GM12873 (cell line): ENCODE measurements at regions not wholly inside any gene's neighbourhood (a gene's known extent, or its start where the extent isn't known, plus 50 kb on each side); places are given as distances from the start of the nearest gene placed in this dataset.

Experiments
- TF ChIP-seq, protein P1 (sequence below): IDR thresholded peaks from 2 replicates; pipeline ENCODE4 v1.5.1; 2012; ENCODE audit warnings: low read depth, mild to moderate bottlenecking, moderate library complexity, low read length, control low read depth; ENCODE audit not compliant: insufficient read depth; ENCODE audit errors: missing control alignments

DNA sequence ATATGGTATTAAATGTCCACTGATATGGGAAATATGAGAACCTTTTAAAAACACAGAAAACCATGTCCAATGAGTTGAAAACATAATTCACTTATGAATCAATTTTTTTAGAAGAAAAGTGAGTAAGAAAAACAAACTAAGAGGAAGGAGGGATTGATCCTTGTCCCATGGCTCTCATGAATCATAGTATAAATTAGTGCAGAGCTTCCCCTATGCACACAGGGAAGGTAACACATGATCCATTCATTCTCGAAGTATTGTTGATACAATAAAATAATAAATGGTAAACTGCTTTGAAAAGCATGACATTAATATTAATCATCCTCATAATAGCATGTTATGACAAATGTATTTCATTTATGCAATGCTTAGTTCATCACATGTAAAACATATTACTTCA, 872.0 kb upstream of the CNTNAP5 start:
- TF ChIP-seq, protein P1, sequence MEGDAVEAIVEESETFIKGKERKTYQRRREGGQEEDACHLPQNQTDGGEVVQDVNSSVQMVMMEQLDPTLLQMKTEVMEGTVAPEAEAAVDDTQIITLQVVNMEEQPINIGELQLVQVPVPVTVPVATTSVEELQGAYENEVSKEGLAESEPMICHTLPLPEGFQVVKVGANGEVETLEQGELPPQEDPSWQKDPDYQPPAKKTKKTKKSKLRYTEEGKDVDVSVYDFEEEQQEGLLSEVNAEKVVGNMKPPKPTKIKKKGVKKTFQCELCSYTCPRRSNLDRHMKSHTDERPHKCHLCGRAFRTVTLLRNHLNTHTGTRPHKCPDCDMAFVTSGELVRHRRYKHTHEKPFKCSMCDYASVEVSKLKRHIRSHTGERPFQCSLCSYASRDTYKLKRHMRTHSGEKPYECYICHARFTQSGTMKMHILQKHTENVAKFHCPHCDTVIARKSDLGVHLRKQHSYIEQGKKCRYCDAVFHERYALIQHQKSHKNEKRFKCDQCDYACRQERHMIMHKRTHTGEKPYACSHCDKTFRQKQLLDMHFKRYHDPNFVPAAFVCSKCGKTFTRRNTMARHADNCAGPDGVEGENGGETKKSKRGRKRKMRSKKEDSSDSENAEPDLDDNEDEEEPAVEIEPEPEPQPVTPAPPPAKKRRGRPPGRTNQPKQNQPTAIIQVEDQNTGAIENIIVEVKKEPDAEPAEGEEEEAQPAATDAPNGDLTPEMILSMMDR = no peak

DNA sequence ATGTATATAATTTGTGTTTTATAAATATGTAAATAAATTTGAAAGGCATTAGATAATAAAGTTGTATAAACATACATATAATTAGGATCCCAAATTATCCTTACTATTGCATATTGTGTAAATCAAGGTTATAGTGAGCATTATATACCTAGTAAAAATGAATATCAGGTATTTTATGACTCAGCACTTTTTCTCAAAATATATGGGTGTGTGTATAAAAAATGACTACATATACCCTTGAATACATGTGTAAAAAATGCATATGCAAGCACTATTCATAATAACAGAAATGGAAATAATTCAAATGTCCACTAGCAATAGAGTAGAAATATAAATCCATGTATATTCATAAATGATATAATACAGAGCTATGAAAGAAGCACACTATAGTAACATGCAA, 870.9 kb upstream of the CNTNAP5 start:
- TF ChIP-seq, protein P1 = no peak

DNA sequence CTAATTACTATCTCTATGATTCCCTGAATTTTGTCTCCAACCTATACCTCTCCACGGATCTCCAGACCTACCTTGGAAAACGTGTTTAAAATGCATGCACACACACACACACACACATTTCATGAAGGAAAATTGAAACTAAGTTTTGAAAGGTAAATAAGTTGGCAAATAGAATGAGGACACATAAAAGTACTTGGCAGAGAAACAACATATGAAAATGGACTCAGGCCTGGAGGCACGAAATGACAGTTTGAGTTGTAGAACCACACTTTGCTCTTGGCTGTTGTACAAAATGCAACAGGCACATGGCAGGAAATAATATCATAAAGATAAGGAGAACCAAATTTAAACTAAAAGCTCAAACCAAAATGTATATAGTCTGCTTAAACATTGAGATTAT, 868.1 kb upstream of the CNTNAP5 start:
- TF ChIP-seq, protein P1 = no peak

DNA sequence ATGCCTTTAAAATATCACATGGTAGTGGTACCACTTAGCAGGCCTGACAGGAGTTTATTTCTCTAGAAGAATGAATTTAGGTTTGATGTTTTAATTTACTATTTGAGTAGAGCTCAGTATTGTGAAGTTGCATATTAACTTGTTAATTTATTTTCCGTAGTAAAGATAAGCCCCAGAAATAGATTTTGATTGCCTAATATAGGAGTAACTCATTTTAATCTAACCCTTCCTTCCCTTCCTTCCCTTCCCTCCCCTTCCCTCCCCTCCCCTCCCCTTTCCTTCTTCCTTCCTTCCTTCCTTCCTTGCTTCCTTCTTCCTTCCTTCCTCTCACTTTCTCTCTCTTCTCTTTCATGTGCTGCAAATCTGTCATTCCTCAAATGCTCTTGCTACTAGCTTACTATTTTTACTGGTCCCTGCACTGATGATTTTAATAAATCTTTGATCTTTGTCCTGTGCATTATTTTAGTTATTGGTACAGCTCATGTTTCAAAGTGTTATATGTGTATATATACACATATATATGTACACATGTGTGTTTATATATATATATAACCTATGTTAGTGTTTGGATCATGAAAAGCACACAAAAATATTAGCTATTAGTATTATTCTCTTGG, 862.6 kb upstream of the CNTNAP5 start:
- TF ChIP-seq, protein P1 = no peak

DNA sequence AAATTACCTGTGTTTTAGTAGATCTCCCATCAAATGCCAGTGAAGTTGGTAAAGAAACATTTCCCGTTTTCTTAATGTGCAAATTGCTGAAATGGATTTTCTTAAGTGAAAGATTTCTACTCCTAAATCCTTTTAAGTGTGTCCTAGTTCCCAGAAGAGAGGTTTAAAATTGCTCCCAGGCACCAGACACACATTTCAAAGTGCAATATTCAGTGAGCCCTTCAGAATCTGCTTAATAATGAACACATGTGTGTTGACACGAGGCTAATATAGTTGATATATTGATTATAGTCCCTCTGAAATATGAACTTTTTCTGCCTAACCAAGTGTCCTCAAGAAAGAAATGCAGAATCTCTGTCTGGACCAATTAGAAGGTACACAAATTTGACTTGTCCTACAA, 861.7 kb upstream of the CNTNAP5 start:
- TF ChIP-seq, protein P1 = no peak

DNA sequence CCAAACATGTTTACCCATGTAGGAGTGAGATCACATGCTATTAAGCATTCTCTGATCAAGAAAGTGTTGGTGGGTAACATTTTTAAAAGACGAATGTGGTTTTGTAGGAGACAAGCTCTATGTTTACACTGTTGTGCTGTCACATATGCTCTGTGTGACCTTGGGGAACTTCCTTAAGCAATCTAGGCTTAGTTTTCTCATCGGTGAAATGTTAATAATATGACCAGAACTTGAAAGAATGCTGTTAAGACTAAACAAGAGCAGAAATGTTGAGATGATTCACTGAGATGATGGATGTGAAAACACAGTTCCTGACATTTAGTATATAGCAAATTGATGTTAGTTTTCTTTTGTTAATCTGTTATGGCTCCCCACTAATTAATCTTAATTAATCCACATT, 860.9 kb upstream of the CNTNAP5 start:
- TF ChIP-seq, protein P1 = no peak

DNA sequence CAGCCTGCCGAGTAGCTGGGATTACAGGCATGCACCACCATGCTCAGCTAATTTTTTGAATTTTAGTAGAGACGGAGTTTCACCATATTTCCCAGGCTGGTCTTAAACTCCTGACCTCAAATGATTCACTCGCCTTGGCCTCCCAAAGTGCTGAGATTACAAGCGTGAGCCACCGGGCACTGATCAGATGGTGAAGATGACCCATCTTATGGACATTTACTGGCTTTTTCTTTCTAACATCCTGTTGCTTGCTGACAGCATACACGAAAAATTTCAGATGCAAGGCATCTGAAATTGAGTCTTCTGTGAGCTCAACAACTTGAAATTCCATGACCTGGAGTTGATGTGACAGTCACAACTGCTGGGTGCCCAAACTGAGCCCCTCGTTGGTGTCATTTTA, 859.5 kb upstream of the CNTNAP5 start:
- TF ChIP-seq, protein P1 = no peak
